ENCODE measurements at regions not wholly inside any gene's neighbourhood (a gene's known extent, or its start where the extent isn't known, plus 50 kb on each side); places are given as distances from the start of the nearest gene placed in this dataset.

GRCh38 chr13:65881561-65882155 lies 1348.5 kb downstream of the PCDH9 start:
- Histone ChIP-seq H3K4me1 (no peaks in the 10 kb centered on the region), H3K27ac (no peak overlapping the region), H3K9ac (no peak overlapping the region), H2AFZ (no peak overlapping the region), H3K4me2 (ENCODE audit: low read length) (no peak overlapping the region), H3K9me3 (ENCODE audit: control insufficient read depth, low read length) (no peaks in the 10 kb centered on the region), H3K36me3 (ENCODE audit: control insufficient read depth, insufficient read depth, low read length) (no peaks in the 10 kb centered on the region), H3K79me2 (no peaks in the 10 kb centered on the region), H3K27me3 (ENCODE audit: control insufficient read depth, insufficient read depth, low read length) (no peaks in the 10 kb centered on the region), H3K4me3 (ENCODE audit: low read depth, low read length) (no peak overlapping the region)
- TF ChIP-seq CTCF (IDR thresholded peaks at IDR 0.05) = no peak

- H3K36me3 ChIP-seq (ENCODE audit: control insufficient read depth, insufficient read depth, low read length) = no peaks in the 10 kb centered on the region
- H3K27me3 ChIP-seq (ENCODE audit: control insufficient read depth, insufficient read depth, low read length) = no peaks in the 10 kb centered on the region
- no peak for TF ChIP-seq CTCF (IDR thresholded peaks at IDR 0.05)
- H3K4me1 ChIP-seq = no peaks in the 10 kb centered on the region
- no peak overlapping the region for H3K4me3 ChIP-seq (ENCODE audit: low read depth, low read length)
- H3K4me2 ChIP-seq (ENCODE audit: low read length) = no peak overlapping the region
- no peak overlapping the region for H3K9ac ChIP-seq
- no peaks in the 10 kb centered on the region for H3K79me2 ChIP-seq
- no peaks in the 10 kb centered on the region for H3K9me3 ChIP-seq (ENCODE audit: control insufficient read depth, low read length)
- no peak overlapping the region for H3K27ac ChIP-seq
- no peak overlapping the region for H2AFZ ChIP-seq
Observed at GRCh38 chr13:65875031-65875430, 1355.1 kb downstream of the PCDH9 start.

GRCh38 chr13:65872448-65872847 lies 1357.7 kb downstream of the PCDH9 start:
- Histone ChIP-seq H3K79me2 (no peaks in the 10 kb centered on the region), H3K4me3 (ENCODE audit: low read depth, low read length) (no peak overlapping the region), H3K4me2 (ENCODE audit: low read length) (no peak overlapping the region), H3K27me3 (ENCODE audit: control insufficient read depth, insufficient read depth, low read length) (no peaks in the 10 kb centered on the region), H2AFZ (no peak overlapping the region), H3K4me1 (no peaks in the 10 kb centered on the region), H3K36me3 (ENCODE audit: control insufficient read depth, insufficient read depth, low read length) (no peaks in the 10 kb centered on the region), H3K27ac (no peak overlapping the region), H3K9ac (no peak overlapping the region), H3K9me3 (ENCODE audit: control insufficient read depth, low read length) (no peaks in the 10 kb centered on the region)
- no peak for TF ChIP-seq CTCF (IDR thresholded peaks at IDR 0.05)

- TF ChIP-seq CTCF (IDR thresholded peaks at IDR 0.05) = no peak
- Histone ChIP-seq H3K4me1 (no peaks in the 10 kb centered on the region), H3K4me2 (ENCODE audit: low read length) (no peak overlapping the region), H3K27me3 (ENCODE audit: control insufficient read depth, insufficient read depth, low read length) (no peaks in the 10 kb centered on the region), H2AFZ (no peak overlapping the region), H3K27ac (no peak overlapping the region), H3K4me3 (ENCODE audit: low read depth, low read length) (no peak overlapping the region), H3K9ac (no peak overlapping the region), H3K9me3 (ENCODE audit: control insufficient read depth, low read length) (no peaks in the 10 kb centered on the region), H3K79me2 (no peaks in the 10 kb centered on the region), H3K36me3 (ENCODE audit: control insufficient read depth, insufficient read depth, low read length) (no peaks in the 10 kb centered on the region)
Observed at GRCh38 chr13:65868884-65869283, 1361.3 kb downstream of the PCDH9 start.

GRCh38 chr13:65868099-65868498 lies 1362.0 kb downstream of the PCDH9 start:
- Histone ChIP-seq H2AFZ (no peak overlapping the region), H3K4me3 (ENCODE audit: low read depth, low read length) (no peak overlapping the region), H3K79me2 (no peaks in the 10 kb centered on the region), H3K9me3 (ENCODE audit: control insufficient read depth, low read length) (no peaks in the 10 kb centered on the region), H3K27ac (no peak overlapping the region), H3K27me3 (ENCODE audit: control insufficient read depth, insufficient read depth, low read length) (no peaks in the 10 kb centered on the region), H3K4me2 (ENCODE audit: low read length) (no peak overlapping the region), H3K4me1 (no peaks in the 10 kb centered on the region), H3K36me3 (ENCODE audit: control insufficient read depth, insufficient read depth, low read length) (no peaks in the 10 kb centered on the region), H3K9ac (no peak overlapping the region)
- no peak for TF ChIP-seq CTCF (IDR thresholded peaks at IDR 0.05)

Measured in parathyroid adenoma (tissue), 2 donors.